ENCODE measurements at regions not wholly inside any gene's neighbourhood (a gene's known extent, or its start where the extent isn't known, plus 50 kb on each side); places are given as distances from the start of the nearest gene placed in this dataset.

DNA sequence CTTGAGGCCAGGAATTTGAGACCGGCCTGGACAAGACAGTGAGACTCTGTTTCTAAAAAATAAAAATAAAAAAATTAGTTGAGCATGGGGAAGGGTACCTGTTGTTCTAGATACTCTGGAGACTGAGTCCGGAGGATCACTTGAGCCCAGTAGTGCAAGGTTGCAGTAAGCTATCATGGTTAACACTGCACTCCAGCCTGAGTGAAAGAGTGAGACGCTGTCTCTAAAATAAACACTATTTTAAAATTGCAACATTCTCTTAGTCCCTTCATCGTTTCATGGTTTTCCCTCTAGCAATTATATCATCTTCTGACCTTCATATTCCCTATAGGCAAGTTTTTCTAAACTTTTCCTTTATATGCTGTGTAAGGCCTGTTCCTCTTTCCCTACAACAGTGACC, 248.5 kb downstream of the VAPA start:
- TF ChIP-seq POLR2AphosphoS5 (IDR thresholded peaks at IDR 0.05; ENCODE audit: borderline replicate concordance, low read depth, low read length) (no peak), EZH2 (IDR thresholded peaks at IDR 0.05) (no peak), FOXP2 (optimal IDR thresholded peaks at IDR 0.05; ENCODE audit: control extremely low read depth, extremely low read length, insufficient read depth) (no peak)
